ENCODE measurements at regions not wholly inside any gene's neighbourhood (a gene's known extent, or its start where the extent isn't known, plus 50 kb on each side); places are given as distances from the start of the nearest gene placed in this dataset.
A peak's percentile ranks its signal among the peaks of the same experiment; 100 is the strongest.

GRCh38 chr10:18959369-18959768 lies 89.2 kb upstream of the MALRD1 start:
- Histone ChIP-seq H3K27ac (no peak overlapping the region), H3K9me3 (no peaks in the 10 kb centered on the region), H3K4me1 (no peaks in the 10 kb centered on the region), H3K4me3 (no peak overlapping the region), H3K36me3 (no peaks in the 10 kb centered on the region), H3K27me3 (no peaks in the 10 kb centered on the region)
- DNase-seq, result peak; percentile 31
- peak; percentile 15 for ATAC-seq
- intact Hi-C loops (cut with DNase I), result no loop called here
- no peak for TF ChIP-seq CTCF (IDR thresholded peaks at IDR 0.05)

GRCh38 chr10:18960466-18961079 lies 88.0 kb upstream of the MALRD1 start:
- Histone ChIP-seq H3K4me3 (no peak overlapping the region), H3K27me3 (no peaks in the 10 kb centered on the region), H3K36me3 (no peaks in the 10 kb centered on the region), H3K9me3 (no peaks in the 10 kb centered on the region), H3K4me1 (no peaks in the 10 kb centered on the region), H3K27ac (no peak overlapping the region)
- intact Hi-C loops (cut with DNase I), result no loop called here
- no peak for TF ChIP-seq CTCF (IDR thresholded peaks at IDR 0.05)
- DNase-seq (no peak), ATAC-seq (no peak)

- intact Hi-C loops (cut with DNase I), result no loop called here
- Histone ChIP-seq H3K36me3 (no peaks in the 10 kb centered on the region), H3K4me3 (no peak overlapping the region), H3K27me3 (no peaks in the 10 kb centered on the region), H3K4me1 (no peaks in the 10 kb centered on the region), H3K27ac (no peak overlapping the region), H3K9me3 (no peaks in the 10 kb centered on the region)
- ATAC-seq (no peak), DNase-seq (no peak)
- TF ChIP-seq CTCF (IDR thresholded peaks at IDR 0.05), result no peak
These were observed 80.4 kb upstream of the MALRD1 start for GRCh38 chr10:18968159-18968558.

- DNase-seq (no peak), ATAC-seq (no peak)
- Histone ChIP-seq H3K36me3 (no peaks in the 10 kb centered on the region), H3K4me1 (no peaks in the 10 kb centered on the region), H3K4me3 (no peak overlapping the region), H3K27me3 (no peaks in the 10 kb centered on the region), H3K27ac (no peak overlapping the region), H3K9me3 (no peaks in the 10 kb centered on the region)
- TF ChIP-seq CTCF (IDR thresholded peaks at IDR 0.05), result no peak
- intact Hi-C loops (cut with DNase I), result no loop called here
These were observed 71.8 kb upstream of the MALRD1 start for GRCh38 chr10:18976696-18977251.

GRCh38 chr10:18980089-18980629 lies 68.4 kb upstream of the MALRD1 start:
- Histone ChIP-seq H3K4me3 (no peak overlapping the region), H3K9me3 (no peaks in the 10 kb centered on the region), H3K36me3 (no peaks in the 10 kb centered on the region), H3K4me1 (no peaks in the 10 kb centered on the region), H3K27me3 (no peaks in the 10 kb centered on the region), H3K27ac (no peak overlapping the region)
- no peak for ATAC-seq
- intact Hi-C loops (cut with DNase I), result no loop called here
- TF ChIP-seq CTCF (IDR thresholded peaks at IDR 0.05), result no peak
- DNase-seq, result no peak

Data from upper lobe of right lung (tissue), 1 donor.